ENCODE measurements at regions not wholly inside any gene's neighbourhood (a gene's known extent, or its start where the extent isn't known, plus 50 kb on each side); places are given as distances from the start of the nearest gene placed in this dataset.

- no peak for TF ChIP-seq ZNF703 (CRISPR knock-in tag; IDR thresholded peaks at IDR 0.05; ENCODE audit: borderline replicate concordance)
Measured at GRCh38 chr14:97788364-97788763, 991.2 kb downstream of the VRK1 start (continued).

DNA sequence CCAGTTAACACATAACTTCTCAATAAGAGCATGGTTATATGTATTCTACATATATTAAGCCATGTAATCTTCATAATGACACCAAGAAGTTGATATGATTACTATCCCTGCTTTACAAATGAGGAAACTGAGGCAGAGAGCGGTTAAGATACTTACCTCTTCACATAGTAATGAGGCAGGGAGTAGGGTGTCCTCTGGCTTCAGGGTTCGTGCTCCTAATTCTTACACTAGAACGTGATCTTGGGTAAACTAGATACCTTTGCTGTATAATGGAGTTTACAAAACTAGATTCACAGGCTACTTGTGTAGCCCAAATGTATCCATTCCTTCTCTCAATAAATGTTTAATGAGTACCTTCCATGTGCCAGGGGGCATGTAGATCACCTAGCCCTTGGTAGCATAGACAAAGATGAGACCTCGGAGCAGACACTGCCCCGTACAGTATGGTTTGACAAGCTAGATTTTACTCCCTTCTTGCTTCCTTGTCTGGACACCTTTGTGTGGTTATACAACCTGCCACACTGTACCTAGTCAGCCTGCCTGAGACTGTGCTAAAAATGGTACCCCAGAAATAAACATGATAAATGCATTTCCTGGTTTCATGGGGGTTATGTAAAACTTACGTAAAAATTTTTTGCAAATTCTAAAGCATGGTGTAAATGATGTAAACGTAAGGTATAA, 991.8 kb downstream of the VRK1 start:
- H3K4me1 ChIP-seq (ENCODE audit: insufficient read depth, low read length), result no peaks in the 10 kb centered on the region
- no TSS peak for BruUV-seq (replicated peaks)
- H3K27me3 ChIP-seq (ENCODE audit: control insufficient read depth in 1 of 2, insufficient read depth in 2 of 2, low read length in 2 of 2), result no peaks in the 10 kb centered on the region
- no peak overlapping the region for H3K9ac ChIP-seq (ENCODE audit: insufficient read depth, low read depth, low read length)
- H3K4me2 ChIP-seq (ENCODE audit: low read depth, low read length), result no peak overlapping the region
- no peaks in the 10 kb centered on the region for H3K36me3 ChIP-seq (replicated peaks in 1 of 2; ENCODE audit: control insufficient read depth in 1 of 2, insufficient read depth in 2 of 2, low read length in 2 of 2)
- no peak overlapping the region for H3K27ac ChIP-seq (ENCODE audit: extremely low read length, insufficient read depth, low read length)
- POLR2A ChIA-PET, result no interaction called here
- no peak overlapping the region for H3K4me3 ChIP-seq (replicated peaks in 1 of 3; ENCODE audit: insufficient read depth in 1 of 3, low read depth in 2 of 3, low read length in 3 of 3)
- H3K9me3 ChIP-seq (ENCODE audit: low read length), result peaks cover 13% of the 10 kb centered on the region; the same call in 1 of the 2 replicates
- peak; percentile 44; the same call in 2 of the 3 replicates for ATAC-seq
- TF ChIP-seq ZNF841 (CRISPR knock-in tag; IDR thresholded peaks at IDR 0.05; ENCODE audit: borderline replicate concordance) (no peak), ZNF674 (CRISPR knock-in tag; IDR thresholded peaks at IDR 0.05; ENCODE audit: low read depth) (no peak), ATF7-NPFF (CRISPR knock-in tag; IDR thresholded peaks at IDR 0.05; ENCODE audit: low read depth) (no peak), ZNF598 (CRISPR knock-in tag; IDR thresholded peaks at IDR 0.05; ENCODE audit: borderline replicate concordance) (no peak), GPBP1L1 (CRISPR knock-in tag; IDR thresholded peaks at IDR 0.05) (no peak), PBX3 (CRISPR knock-in tag; IDR thresholded peaks at IDR 0.05; ENCODE audit: borderline replicate concordance) (no peak), PHB2 (IDR thresholded peaks at IDR 0.05; ENCODE audit: partially characterized antibody) (no peak), ZNF205 (CRISPR knock-in tag; IDR thresholded peaks at IDR 0.05) (no peak), ZMAT3 (CRISPR knock-in tag; conservative IDR thresholded peaks at IDR 0.05) (no peak), ZNF546 (CRISPR knock-in tag; conservative IDR thresholded peaks at IDR 0.05) (no peak)
- no peak for FAIRE-seq
- no peak for DNase-seq (ENCODE audit: low spot score)
- no peaks in the 10 kb centered on the region for H4K20me1 ChIP-seq (ENCODE audit: insufficient read depth, low read length)
- H3K79me2 ChIP-seq (ENCODE audit: insufficient read depth, low read length), result no peaks in the 10 kb centered on the region
- intact Hi-C loops (cut with micrococcal nuclease; ENCODE audit: unreplicated experiment) (no loop called here), in situ Hi-C loops (cut with HindIII; ENCODE audit: extremely low pct_ligation_motif_present, low pct_unique_long_range_greater_than_20kb) (no loop called here)
- CTCF ChIA-PET (ENCODE audit: low intra/inter-chr PET ratio, low total read pairs), result no interaction called here
- H2AFZ ChIP-seq (ENCODE audit: low read length), result no peak overlapping the region
- WGBS (ENCODE audit: low lambda C conversion rate), result 62% methylated on average over 7 of the region's 7 CpGs

Measured in HepG2 (cell line).